HG02678 (cell line): ENCODE measurements at regions not wholly inside any gene's neighbourhood (a gene's known extent, or its start where the extent isn't known, plus 50 kb on each side); places are given as distances from the start of the nearest gene placed in this dataset.

Experiments
- ATAC-seq: cut with Tn5 transposase; IDR thresholded peaks from one replicate; pipeline ENCODE4 v1.9.1; 2021; ENCODE audit warnings: mild to moderate bottlenecking, moderate library complexity; ENCODE audit not compliant: unreplicated experiment

DNA sequence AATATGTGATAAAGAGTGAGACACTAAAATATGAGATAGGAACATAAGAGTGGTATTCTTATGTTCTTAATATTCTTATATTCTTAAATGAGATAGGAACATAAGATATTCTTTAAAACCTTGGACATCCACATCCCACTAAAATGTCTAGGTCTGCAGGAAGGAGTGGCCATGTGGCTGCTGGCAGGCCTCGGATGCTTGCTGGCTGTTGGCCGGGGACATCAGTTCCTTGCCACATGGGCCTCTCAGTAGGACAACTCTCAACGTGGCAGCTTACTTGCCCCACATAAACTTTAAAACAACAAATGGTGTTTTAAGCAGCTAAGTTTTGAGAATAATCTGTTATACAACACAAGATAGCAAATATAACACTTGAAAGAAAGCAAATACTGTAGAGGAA, 240.1 kb downstream of the CASP12 start:
- no peak for ATAC-seq

DNA sequence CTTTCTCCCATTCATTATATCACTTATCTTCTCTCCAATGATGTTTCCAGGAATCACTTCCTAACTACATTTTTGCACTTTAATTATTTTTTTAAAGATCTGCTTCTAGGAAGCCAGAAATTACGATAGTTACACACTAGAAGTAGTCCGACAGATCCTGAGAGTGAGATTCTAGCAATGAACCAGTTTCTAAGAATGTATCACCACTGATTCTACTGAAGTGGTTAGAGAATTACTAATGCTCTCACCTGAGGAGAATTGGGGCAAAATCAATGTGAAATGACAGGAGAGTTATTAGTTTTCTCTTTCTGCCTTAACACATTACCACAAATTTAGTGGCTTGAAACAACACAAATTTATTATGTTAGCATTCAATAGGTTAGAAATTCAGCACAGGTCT, 241.2 kb downstream of the CASP12 start:
- no peak for ATAC-seq

DNA sequence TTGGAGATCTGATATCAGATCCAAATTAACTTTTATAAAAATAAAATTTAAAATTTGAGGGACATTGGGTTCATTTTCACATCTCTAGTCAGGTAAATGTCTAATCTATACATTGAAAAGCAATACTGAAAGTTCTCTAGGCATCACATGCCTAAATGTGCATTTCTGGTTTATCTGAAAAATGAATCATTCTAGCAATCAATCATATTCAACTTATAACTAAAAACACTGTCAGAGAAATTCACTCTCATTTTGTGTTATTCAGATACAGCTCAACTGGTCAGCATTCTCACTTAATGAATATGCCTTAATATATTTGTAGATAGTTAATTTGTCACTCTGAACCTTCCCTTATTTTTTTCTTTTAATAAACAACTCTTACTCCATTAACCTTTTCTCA, 243.2 kb downstream of the CASP12 start:
- ATAC-seq: no peak

DNA sequence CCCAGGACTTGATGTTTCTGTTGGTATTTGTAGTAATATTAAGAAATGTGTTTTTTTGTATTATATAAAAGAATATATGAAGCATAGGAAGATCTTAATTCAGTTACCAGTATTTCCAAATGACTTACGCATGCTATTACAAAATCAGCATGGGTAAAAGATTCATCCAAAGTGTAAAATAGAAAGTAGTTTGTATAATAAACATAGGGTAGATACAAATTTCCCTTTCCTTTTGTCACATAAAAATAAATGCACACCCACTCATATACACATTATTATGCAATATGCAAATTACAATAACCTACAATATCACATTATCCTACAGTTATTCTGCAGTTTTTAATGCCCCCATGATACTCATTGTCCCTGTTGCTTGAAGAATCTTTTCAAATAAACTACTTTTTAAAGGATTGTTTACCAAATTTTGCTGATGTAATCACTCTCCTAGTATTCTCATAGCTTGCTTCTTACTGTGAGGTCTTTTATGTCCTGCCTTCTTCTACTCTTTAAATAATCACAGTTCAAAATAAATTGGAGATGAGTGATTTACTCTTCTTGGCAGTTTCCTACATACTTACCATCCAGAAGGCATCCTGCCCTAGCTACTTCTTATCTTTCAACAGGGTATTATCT, 244.0 kb downstream of the CASP12 start:
- no peak for ATAC-seq

DNA sequence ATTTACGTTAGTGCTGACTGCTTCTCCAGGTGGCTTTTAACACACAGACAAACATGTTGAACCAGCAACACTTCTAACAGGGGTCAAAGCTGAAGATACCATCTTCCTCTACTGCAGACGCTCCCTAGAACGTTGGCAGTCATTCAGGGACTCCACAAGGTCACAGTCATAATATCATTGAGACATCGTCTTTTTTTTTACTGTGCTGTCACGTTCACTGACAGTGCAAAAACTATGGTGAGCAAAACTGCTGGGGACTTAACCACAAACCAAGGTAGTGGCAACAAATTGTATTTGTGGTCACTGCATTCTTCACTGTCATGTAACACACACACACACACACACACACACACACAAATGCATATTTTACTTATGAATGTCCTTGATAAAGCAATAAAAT, 244.9 kb downstream of the CASP12 start:
- ATAC-seq: no peak

DNA sequence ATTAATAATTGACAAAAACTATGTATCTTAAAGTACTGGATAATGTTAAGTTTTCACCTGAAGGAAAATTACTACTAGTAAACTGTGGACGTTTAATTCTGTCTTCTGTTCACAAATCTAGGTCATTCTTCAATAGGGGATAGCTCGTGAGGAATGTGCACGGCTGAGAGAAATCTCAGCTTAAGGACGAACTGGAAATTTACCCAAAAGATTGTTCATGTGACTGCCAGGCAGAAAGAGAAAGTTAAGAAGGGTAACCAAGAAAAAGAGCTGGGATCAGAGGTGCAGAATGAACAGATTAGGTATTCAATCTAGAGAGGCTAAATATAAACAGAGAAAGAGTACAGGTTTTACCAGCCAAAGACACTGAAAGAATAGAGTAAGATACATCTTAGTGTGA, 245.3 kb downstream of the CASP12 start:
- ATAC-seq: no peak

DNA sequence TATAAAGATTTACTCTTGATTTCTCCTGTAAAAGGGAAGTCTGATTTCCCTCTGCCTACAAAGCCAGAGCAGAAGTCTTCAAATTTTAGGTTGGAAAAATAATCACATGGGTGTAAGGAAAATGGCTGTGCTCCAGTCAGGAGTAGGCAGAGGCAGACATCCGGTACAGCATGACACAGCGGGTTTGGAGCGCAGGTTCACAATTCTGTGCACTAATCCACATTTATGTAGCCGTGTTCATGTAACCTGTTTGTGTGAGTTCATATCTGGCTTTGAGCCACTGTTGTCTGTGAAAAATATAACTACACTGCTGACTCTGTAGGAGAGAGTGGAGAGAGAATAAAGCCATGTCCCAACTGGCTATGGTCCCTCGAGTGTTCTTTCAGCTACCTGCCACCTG, 248.0 kb downstream of the CASP12 start:
- no peak for ATAC-seq

DNA sequence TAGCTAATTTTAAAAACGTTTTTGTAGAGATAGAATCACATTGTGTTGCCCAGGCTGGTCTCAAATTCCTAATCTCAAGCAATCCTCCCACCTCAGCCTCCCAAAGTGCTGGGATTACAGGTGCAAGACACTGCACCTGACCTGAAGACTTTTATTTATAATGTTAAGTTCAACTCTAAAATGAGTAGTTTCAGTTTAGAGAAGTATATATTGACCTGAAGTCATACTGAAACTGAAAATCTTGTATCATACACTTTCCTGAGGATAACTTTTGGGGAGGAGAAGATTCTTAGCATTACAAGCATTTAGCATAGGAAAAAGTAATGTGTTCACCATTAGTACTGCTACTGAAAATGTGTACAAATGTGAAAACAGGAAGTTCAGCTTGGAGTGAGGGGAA, 249.3 kb downstream of the CASP12 start:
- no peak for ATAC-seq

DNA sequence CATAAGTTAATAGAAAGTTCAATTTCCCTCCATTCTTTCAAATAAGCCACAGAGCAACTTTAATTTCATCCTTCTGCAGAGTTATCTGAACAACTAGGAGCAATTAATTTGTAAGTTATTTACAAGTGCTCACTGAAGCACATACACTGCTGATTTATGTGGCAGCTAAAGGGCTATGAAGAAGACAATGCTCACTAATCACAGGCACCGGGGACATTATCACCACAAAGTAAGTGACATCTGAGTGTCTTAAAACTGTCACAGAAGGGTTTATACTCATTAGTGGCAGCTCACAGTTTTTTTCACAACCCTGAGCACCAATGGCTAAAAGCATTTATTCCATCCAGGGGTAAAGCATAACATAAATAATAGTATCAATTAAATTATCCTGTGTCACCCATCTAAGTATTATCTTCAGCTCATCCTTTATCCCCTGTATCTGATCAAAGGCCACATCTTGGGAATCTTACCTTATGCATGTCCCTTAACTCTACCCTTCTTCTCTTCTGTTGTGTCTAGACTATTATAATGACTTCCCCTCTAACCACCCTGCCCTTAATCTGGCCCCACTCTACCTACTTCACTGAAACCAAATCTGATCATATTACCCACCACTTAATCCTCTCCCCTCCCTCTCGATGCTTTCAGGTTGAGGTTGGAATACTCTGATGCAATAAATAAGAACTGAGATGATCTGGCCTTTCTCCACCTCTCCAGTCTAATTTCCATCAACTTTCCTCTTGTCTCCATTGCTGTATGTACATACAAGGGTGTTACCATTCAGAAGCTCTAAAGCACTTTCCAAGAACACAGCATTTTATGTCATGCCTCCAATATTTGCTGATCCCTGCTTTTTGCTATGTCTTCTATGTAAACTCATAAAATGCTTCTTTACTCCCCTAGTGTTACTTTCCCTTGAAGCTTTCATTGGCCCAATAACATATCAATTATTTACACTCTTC, 252.7 kb downstream of the CASP12 start:
- no peak for ATAC-seq

DNA sequence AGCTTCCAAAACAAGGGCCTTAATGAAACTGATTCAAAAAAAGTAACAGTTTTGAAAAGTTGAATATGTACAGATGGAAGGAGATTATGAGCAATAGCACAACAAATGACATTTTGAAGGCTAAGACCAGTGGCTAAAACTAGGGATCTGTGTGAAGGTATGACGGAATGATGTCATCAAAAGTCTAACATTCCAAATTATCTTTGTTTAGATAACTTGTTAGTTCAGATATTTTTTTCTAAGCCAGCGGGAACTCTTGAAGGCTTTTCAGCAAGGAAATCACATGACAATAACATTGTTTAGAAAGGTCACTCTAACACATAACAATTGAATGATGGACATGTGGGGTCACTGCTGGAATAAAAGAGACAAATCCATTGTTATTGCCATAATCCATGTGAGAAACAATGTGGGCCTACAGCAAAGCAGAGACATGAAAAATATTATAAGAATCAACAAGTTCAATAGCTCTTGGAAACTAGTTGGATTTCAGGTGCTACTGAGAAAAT, 260.5 kb downstream of the CASP12 start:
- ATAC-seq: no peak

DNA sequence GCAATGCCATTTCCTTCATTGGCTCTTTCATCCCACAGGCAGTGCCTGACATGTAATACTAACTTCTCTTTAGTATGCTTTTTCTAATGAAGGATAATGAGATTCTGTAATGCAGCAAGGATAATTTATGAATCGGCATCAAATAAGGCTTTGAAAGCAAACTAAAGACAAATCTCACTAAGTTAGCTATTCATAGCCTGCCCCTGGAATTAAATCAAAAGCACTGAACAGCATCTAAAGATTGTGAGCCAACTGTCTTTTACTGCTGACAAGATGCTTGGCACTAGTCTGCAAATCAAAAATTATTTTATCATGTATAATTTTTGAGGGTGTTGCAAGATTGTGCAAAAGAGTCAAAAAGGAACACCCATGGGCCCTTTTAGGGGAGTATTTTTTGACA, 265.0 kb downstream of the CASP12 start:
- ATAC-seq: no peak

DNA sequence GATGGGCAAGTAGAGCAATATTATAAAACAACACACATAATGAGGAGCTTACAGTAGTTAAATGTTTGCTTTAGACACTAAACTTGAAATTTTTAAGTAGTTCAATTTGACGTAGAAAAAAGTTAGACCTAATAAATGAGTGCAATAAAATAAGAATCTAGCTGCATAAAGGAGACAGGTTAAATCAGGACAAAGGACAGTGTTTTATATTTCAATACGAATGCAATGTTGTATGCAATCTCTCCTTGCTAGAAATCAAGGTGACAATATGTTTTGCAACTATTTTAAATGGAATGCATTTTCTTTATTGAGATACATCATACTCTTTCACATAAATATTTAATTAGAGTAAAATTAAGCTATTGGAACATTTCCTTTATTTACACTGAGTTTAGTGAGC, 267.9 kb downstream of the CASP12 start:
- no peak for ATAC-seq

DNA sequence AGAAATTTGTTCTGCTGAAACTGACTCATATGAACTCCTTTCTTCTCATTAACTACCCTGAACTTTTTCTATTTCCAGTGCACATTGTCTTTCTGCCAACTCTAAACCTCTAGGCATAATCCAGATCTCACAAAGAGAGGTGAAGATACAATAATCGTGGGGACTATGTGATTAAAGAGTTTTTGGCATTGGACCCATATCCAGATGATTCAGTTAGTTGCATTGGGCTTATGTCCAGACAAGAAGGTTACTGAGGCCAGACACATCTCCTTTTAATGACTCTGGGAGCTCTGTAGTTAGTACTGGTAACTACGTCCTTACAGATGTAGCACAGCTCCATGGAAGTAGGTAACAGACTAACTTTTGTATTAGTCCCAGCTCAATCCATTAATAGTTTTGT, 273.0 kb downstream of the CASP12 start:
- ATAC-seq: no peak

DNA sequence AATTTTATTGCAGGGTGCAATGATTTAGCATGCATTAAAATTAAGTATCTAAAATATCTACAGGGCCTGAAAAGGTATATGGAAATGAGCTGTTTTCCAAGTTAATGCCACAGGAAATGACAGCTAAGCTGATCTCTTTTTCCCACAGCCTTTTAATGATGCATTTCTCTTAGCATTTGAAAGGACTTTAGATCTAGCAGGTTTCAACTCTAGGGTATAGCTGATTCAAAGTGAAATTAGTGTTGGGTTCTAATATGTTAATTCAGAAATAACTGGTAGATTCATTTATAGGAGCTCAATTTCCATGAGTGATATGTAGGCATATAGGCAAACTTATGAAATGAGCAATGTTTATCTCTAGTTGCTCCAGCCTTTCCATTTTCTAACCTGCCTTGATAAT, 274.2 kb downstream of the CASP12 start:
- ATAC-seq: no peak

DNA sequence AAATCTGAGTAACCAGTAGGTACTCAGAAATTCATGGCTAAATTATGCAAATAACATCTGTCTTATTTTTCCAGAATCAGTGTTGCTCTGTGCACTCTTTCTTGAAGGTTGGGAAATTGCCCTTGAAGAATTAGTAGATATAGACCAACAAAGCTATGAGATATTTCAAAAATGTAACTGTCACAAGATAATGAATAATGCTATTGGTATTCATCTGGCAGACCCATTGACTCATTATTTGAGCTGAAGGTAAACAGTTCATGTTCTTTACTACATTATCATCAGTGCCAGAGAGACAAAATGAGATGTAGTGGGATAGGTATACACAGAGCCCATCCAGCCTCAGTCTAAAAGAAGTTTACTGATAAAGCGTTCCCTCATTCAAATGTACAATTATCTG, 274.7 kb downstream of the CASP12 start:
- ATAC-seq: no peak

DNA sequence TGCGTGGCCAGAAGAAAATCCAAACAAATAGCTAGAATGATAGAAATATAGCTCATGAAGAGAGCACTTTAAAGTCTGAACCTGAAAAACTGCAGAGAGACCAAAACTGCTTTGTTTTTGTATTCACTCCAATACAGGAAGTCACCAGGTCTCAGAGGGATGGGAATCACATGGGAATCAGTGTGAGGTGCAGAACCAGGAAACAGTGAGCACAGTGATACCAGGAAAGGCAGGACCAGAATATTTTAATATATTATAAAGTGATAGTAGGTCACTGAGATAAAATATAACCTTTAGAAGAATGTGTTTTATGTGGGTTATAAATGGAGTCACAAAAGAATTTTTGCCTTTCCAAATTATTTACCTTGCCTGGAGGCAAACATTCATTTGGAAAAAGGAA, 277.3 kb downstream of the CASP12 start:
- ATAC-seq: no peak

DNA sequence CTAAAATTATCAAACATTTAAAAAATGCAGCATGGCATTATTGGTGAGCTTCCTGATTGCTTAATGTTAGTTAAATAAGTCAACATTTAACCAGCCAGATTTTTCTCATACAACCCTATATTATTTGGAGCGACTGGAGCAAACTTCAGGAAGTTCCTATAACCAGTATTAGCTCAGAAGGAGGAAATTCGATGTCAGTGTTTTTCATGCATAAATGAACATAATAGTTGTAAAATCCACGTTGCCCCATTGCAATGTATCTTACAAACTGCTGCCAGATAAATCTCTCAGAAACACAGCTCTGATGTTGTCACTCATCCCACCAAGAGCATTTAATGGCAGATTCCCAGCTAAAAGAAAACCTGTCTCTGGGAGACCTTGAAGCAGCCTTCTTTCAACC, 278.5 kb downstream of the CASP12 start:
- ATAC-seq: no peak

DNA sequence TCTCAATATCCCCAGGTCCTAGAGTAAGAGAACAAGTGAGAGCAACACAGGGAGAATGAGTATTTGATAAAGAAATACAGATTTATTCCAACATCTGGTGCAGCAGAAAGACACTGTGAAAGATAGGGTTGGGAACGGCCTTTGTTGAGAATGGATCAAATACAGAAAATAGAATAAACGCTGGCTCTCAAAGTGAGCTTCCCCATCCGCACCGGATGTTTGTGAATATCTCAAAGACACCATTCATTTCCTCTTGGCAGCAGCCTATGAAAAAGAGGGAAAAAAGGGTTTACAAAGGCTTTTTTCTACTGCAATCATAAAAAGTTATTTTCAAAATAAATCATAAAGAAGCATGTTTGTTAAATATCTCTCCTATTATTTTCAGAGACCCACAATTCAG, 279.3 kb downstream of the CASP12 start:
- ATAC-seq: no peak

DNA sequence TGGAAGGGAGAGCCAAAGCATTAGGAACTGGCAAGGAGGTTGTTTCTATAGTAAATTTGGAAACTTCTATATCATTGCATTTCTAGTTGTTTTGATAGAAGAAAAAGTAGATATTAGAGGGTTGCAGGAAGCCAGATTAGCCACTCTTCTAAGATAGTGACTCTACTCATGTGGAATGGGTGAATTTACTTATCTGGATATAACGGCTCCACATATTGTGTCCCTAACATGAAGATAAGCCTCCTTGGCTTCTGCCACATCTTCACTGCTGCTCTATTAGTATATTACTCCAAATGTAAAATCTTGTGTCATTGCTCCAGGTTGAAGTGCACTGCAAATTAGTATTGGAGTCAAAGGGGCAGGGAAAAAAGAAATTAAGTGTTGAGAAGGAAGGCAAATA, 283.3 kb downstream of the CASP12 start:
- ATAC-seq: no peak

DNA sequence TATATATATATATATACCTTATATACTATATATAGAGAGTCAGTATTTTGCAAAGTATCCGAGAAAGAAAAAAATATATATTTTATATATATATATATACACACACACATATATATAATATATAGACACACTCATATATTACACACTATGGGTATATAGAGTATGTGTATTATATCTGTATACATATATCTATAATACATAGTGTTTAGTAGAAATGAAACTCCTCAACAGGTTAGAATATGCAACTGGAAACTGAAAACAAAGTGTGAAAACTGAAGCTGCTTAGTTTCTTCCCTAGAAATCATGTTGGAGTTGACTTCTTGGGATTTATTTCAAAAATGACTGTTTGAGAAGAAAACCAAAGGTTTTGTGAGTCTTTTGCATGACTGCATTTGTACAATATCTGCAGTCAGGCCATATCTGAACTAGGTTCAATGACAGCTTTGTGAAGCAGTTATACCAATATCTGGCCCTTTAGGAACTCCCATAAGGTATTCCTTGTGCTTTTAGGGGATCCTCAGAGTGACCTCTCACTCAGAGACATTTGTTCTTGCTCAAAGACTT, 284.1 kb downstream of the CASP12 start:
- no peak for ATAC-seq

DNA sequence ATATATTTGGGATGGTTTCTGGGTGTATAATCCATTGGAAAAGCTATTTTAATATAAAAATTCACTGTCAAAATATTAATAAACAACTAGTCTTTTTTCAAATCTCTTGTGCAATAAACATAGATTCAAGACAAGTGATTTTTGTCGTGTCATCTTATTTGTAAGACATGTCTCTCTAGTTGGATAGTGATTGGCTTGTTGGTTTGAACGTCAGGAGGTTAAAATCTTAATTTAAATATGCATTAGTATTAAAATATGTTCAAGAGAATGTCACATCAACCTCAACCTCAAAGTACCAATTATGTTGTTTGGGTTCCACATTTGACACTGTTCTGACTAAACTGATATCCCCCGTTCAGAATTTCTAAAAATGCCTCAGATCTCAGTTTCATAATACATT, 287.6 kb downstream of the CASP12 start:
- ATAC-seq: no peak
